DMS 273 (cell line): ENCODE measurements at regions not wholly inside any gene's neighbourhood (a gene's known extent, or its start where the extent isn't known, plus 50 kb on each side); places are given as distances from the start of the nearest gene placed in this dataset.

Experiments used
- DNase-seq: peaks from one replicate; lab custom pipeline; 2025; ENCODE audit not compliant: unreplicated experiment; lab: John Stamatoyannopoulos, UW

DNA sequence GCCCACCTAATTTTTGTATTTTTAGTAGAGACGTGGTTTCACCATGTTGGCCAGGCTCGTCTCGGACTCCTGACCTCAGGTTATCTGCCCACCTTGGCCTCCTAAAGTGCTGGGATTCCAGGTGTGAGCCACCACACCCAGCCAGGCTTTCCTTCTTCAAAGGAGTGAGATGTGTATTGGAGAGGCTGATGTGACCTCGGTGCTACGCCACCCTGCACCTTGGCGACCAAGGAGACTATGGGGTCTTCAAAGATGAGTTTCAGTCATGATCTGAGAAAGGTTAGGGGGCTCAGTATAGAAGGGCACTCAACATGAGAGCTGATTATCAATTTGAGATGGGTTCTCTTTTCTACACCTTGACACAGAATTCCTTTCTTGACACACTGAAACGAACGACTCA lies 284.2 kb upstream of the WWC1 start:
- DNase-seq = no peak

DNA sequence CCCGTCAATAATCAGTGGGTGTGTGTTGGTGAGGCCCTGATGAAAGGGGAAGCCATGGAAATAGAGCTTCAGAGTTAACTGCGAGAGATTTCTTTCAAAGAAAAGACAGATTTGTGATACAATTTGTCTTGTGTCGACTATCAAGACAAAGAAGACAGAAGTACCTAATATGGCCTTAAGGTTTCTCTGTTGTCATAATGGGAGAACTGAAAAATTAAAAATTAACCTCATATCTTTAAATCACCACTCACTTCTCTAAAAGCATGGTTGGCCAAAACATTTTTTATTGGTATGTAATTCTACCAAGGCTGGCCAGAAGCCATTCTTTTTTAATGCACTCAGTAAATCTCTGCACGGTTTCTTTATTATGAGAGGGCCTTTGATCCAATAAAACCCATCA lies 282.9 kb upstream of the WWC1 start:
- DNase-seq = no peak

DNA sequence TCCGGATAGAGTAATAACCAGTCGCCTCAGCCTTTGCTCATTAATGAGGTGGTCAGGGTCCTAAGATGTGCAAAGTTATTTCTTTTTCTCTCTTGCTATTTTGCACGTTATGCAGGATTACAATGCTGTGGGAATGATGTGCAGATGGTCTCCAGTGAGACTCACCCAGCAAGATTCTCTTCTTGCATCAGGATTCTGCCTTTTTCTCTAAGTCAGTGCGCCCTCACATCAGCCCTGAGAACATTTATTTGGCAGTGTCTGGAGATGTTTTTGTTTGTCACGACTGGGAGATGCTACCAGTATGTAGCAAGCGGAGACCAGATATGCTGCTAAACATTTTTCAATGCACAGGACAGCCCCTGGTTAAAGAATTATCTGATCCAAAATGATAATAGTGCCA lies 280.3 kb upstream of the WWC1 start:
- DNase-seq = no peak

DNA sequence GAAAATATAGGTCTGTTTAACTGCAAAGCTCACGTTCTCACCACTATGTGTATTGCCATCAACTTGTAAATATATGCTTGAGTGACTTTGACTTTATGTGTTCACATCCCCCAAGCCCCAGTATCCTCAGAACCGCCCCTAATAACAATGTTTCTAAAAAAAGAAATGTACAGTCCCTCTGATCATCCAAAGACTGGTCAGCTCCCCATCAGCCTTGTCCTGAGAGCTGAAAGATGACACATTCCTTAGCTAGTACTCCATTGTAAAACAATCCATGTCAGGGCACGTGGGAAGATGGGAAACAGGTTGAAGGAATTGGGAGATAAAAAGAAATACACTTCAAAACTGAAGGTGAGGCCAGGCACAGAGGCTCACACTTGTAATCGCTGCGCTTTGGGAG lies 279.4 kb upstream of the WWC1 start:
- DNase-seq = no peak

DNA sequence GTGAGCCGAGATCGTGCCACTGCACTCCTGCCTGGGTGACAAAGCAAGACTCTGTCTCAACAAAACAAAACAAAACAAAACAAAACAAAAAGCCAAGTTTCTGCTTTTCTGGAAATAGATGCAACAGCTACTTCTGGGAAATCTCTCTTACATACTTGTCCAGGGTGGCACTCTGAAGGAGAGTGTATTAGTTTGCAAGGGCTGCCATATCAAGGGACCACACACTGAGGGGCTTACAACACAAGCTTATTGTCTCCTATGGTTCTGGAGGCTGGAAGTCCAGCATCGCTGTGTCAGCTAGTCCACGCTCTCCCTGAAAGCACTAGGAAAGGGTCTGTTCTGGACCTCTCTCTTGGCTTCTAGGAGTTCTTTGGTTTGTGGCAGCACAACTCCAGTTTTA lies 277.9 kb upstream of the WWC1 start:
- no peak for DNase-seq

- peak; percentile 37 for DNase-seq
Observed at GRCh38 chr5:168014433-168015123, 276.9 kb upstream of the WWC1 start.

- no peak for DNase-seq
Observed at GRCh38 chr5:168015506-168015905, 275.9 kb upstream of the WWC1 start.

GRCh38 chr5:168017313-168017712 lies 274.1 kb upstream of the WWC1 start:
- DNase-seq = no peak

GRCh38 chr5:168019143-168019542 lies 272.3 kb upstream of the WWC1 start:
- DNase-seq = no peak

GRCh38 chr5:168020542-168021294 lies 270.7 kb upstream of the WWC1 start:
- no peak for DNase-seq

DNA sequence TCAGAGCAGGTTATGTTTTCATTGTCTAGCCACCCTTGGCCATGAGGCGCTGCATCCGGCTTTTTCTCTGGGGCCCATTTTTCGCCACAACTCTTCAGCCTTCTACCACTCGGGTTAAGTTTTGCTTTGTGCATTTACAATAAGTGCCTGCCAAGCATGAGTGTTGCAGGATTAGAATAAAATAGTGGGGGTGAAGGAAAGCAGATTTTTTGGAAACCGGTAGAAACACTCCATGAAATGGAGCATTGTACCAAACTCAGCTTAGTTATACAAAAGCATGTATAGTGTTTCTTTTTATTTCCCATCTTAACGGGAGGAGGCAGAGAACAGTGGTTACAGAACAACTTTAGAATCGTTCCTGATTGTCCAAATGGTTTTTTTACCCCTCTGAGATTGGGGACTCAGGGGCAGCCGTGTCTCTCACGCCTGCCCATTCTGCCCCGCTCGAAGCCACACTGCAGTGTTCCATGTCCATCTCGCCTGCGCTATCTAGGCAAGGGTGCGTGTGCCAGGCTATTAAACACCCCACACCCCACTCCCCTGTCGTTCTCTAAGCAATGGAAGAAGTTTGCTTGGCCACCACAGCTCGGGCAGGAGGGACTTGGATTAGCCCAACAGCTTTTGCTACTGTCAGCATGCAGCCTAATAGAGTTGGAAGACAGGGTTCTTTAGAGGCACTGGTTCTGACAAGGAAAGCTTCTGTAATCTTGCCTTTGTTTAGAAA lies 268.8 kb upstream of the WWC1 start:
- no peak for DNase-seq

DNA sequence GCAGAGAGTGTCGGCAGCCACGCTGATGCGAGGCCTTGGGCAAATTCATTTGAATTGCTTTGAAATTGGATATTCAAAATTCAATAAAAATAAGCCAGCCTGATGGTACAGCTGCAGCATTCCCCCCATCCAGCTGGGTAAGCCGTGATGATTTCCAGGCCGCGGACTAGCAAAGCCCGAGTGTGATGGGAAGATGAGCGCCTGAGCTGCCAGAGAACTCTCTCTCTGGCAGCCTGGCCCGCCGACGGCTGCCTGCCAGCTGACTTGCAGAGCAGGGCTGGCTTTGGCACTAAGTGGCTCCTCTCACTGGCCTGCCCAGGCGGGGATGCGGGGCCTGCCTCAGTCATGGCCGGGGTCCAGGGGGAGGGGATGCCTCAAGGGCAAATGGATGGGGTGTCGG lies 268.3 kb upstream of the WWC1 start:
- DNase-seq = peak; percentile 9

GRCh38 chr5:168024306-168024705 lies 267.1 kb upstream of the WWC1 start:
- no peak for DNase-seq

GRCh38 chr5:168027007-168027406 lies 264.4 kb upstream of the WWC1 start:
- no peak for DNase-seq

- no peak for DNase-seq
Observed at GRCh38 chr5:168030912-168031311, 260.5 kb upstream of the WWC1 start.

DNA sequence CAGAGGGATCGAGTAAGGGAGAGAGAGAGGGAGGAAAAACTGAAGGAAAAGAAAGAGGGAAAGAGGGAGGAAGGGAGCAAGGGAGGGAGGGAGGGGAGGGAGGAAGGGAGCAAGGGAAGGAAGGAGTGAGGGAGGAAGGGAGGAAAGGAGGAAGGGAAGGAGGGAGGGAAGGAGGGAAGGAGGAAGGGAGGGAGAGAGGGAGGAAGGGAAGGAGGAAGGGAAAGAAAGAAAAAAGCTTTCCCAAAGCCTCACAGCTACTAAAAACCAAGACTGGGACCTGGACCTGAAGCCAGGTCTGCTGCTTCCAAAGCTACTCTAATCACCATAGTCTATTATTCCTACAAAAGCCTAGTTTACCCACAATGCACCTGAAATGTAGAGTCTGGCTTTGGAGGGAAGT lies 259.8 kb upstream of the WWC1 start:
- no peak for DNase-seq

GRCh38 chr5:168039039-168039438 lies 252.4 kb upstream of the WWC1 start:
- no peak for DNase-seq

- no peak for DNase-seq
Observed at GRCh38 chr5:168039566-168040248, 251.7 kb upstream of the WWC1 start.

GRCh38 chr5:168041583-168041982 lies 249.9 kb upstream of the WWC1 start:
- DNase-seq = no peak

GRCh38 chr5:168042284-168043068 lies 249.0 kb upstream of the WWC1 start:
- DNase-seq = no peak

DNA sequence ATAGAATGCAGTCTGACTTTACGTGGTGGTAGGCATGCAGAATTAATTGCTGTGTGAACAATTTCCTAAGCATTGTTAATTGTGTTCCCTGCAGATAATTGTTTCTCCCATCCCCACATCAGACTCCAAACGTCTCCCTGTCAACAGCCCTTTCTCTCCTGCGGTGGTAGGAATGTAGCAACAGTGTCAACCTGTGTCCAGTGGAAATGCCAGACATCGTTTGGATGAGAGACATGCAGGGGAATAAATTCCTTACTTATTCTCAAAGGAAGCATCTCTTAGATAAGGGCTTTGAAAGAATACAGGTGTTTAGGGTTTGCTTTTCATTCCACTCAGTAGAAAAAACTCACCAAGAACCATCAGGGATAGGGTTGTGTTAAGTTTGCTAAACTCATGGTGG lies 245.3 kb upstream of the WWC1 start:
- DNase-seq = no peak
